Activated naive CD4-positive, alpha-beta T cell (primary cell): ENCODE measurements at regions not wholly inside any gene's neighbourhood (a gene's known extent, or its start where the extent isn't known, plus 50 kb on each side); places are given as distances from the start of the nearest gene placed in this dataset.

Source experiments
- DNase-seq, 4 experiments: peaks; one replicate each; lab custom pipeline; 2025; lab: John Stamatoyannopoulos, UW

DNA sequence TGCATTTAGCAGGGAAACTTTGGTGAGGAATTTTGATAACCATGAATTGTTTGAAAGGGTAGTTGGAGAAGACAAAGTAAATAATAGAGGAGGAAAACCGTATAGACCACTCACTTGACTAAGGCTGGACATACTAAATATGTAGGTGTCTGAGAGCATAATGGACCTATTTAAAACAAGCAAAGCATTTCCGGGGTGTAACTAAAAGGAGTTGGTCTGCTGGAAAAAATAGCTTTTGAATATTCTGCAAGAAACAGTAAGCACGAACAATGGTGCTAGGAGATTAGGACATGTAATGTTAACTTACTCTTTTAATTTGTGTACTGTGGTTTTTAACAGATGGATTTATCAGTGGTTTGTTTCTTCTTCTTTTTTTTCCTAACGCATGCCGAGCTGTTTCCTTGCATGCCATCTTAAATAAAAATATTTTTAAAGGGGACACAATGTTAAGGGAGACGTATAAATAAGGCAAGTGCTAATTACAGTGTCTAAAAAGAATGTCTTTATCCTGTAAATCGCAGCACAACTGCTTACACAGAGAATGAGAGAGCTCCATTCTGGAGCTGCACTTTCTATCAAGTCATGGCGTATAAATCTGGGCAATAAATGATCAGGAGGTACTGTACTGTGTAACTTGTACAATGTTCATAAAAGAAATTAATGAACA, 492.1 kb downstream of the LMO4 start:
- no peak for DNase-seq

DNA sequence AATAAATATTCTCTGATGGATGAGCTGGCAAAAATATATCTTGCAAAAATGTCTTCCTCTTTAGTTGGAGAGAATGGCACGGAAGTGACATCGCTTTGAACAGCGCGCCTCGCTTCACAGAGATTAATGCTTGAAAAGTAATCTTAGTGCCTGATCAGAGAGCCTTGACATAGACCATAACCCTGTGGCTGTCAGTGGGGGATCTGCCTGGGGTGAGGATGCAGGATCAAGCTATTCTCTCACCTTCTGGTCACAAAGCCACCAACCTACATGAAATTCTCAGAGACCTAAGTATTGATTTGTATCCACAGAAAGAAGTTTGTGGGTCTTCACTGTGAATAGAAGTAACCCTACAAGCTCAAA, 492.6 kb downstream of the LMO4 start:
- no peak for DNase-seq

DNA sequence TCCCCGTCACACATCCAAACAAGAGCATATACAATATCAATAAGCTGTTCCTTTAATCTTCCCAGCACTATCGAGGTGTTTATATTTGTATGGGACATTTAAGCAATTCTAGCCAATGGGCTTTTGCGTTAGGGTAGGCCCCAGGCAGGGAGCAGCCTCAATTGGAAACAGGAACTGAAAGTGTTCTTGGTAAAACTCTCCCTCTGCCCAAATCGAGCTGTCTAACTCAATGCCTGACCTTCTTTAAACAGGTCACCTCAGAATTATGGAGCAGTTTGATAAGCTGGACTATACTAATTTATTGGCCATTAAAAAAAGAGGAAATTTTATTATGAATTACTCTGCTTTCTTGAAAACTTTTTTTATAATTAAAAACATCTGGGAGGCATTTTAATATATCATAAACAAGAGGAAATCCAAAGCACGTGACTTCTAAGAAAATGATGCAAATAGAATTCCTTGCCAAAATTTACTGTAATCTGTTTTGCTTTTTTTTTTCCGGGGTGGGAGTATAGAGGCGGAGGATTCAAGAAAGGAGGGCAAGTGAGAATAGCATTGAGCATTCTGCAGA, 498.1 kb downstream of the LMO4 start:
- no peak for DNase-seq

DNA sequence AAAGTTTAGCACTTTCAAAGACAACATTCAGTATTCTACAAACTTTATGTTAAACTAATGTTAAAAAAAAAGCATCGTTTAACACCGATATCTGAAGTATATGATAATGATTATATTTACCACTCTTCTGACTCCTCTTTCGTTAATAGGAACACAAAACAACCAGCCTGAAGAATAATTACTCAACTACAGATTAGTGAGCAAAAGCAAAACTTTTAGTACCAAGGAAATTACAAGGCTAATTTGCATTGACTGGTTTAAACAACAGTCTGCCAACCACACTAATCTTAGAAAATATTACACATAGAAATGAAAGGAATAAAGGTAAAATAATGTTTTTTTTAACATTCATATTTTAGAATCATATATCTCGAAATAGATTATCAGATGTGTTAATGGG, 500.7 kb downstream of the LMO4 start:
- DNase-seq, result no peak

DNA sequence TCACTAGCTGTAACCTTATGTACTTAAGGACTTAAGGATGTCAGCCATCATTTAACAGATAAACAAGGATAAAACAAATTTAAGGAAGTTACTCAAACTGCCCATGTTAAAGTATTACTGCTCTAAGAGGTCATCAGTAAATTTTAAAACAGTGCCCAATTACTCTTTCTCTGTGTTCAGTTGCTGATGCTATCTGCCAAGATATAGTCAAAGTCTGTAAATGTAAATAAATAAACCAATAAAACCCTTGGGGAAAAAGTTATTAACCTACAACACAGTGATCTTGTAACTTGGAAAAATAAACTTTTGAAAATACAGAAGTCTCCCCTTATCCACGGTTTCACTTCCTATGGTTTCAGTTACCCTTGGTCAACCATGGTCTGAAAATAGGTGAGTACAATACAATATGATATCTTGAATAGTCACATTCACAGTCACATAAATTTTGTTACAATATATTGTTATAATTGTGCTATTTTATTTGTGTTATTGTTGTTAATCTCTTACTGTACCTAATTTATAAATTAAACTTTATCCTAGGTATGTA, 501.8 kb downstream of the LMO4 start:
- no peak for DNase-seq

DNA sequence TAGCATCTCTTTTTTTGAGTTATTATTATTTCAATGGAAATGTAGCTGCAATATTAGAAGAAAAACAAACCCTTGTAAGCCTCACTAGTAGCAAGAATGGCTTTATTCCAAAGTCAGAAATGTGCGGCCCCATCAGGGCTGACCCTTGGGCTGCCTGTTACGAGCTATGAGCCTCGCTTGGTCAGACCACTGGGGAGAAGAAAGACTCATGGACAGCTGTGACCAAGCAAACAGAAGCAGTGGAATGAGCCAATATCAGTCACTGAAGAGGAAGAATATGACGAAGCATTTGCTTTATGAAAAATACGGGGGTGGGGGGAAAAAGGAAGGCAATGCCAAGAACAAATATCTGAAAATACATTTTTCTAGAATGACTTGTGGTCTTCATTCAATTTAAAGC, 504.5 kb downstream of the LMO4 start:
- DNase-seq, result no peak

DNA sequence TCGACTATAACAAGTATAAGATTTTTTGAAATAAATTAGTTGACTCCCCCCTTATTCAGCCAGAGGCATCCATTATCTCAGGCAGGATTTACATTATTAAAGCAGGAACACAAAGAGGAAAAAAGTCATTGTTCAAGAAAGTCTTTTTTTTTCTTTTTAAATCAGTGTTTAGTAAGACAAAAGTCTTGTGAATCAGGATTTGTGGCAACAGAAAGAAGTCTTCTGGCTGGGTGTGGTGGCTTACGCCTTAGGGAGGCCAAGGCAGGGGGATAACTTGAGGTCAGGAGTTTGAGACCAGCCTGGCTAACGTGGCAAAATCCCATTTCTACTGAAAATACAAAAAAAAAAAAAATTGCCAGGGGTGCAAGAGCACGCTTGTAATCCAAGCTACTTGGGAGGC, 505.5 kb downstream of the LMO4 start:
- DNase-seq, result no peak

DNA sequence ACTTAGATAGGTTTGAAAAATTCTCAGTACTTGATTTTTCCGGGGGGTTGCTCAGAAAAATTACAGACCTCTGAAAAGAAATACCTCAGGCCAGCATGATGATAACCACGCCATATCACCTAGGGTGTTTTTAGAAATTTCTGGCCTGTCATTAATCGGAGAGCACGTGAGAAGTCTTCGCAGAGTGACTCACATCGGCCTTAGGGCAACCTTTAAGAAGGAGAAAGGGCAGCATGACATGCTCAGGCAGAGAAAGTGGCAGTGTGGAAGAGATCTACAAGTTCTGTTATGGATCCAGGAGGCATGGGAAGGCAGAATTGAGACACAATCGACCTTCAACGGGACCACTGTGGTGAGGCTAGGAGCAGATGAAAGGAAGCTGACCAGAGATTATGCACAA, 506.3 kb downstream of the LMO4 start:
- DNase-seq, result no peak

DNA sequence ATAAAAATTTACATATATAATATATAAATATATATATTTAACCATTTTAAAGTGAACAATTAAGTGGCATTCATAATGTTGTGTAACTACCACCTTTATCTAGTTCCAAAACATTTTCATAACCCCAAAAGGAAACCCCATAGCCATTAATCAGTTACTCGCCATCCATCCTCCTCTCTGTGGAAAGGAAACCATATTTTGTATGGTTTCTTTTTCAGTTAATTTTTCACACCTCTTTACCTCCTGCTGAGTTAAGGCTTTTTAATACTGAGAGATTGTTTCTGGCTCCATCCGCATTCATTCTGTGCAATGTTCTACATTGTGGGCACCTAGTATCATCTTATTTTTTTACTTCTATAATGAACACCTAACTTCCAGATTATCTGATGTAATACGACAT, 512.1 kb downstream of the LMO4 start:
- DNase-seq, result no peak

DNA sequence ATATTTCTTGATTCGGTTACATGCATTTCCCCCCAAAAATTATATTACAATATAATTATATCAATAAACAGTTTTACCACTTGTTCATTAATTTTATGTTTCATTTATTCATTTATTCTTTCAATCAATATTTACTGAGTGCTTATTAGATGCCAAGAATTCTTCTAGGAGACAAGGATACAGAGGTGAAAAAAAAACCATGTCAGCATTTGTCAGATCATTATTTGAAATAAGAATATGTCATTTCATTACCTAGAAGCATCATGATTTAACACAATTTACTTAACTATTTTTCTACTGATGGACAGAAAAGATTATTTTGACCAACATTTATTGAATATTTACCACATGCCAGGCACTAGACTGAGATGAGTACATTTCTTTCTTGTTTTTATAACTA, 512.7 kb downstream of the LMO4 start:
- DNase-seq, result no peak

DNA sequence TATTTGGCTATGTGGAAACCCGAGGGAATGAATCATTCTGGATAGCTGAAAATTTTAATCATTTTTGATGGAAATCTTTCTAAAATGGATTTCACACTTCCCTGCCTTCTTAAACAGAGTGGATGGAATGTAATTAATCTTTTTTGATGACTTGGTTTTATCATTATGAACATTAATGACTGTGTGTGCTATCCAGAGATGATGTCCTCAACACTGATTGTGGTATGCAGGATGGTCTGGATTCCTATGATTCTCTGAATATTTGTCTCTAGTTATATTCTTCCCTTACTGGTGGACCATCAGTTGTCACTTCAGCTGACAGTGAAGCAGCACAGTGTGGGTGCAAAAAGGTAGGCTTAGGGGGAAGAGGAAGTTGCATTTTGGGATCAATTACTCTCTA, 513.5 kb downstream of the LMO4 start:
- no peak for DNase-seq

DNA sequence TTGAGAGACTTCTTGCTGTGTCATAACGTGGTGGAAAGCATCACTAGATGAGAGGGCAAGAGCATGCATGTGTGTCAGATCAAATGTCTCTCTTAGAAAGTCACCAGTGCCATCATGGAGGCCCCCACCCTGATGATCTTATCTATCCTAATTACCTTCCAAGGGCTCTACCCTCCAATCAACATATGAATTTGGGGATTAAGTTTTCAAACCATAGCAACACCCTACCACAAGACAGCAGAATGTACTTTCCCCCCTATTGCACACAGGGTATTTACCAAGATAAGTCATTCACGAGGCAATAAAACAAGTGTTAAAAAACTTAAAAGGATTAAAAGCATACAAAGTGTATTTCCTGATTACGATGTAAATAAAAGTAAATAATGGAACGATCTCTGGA, 515.6 kb downstream of the LMO4 start:
- DNase-seq, result no peak

DNA sequence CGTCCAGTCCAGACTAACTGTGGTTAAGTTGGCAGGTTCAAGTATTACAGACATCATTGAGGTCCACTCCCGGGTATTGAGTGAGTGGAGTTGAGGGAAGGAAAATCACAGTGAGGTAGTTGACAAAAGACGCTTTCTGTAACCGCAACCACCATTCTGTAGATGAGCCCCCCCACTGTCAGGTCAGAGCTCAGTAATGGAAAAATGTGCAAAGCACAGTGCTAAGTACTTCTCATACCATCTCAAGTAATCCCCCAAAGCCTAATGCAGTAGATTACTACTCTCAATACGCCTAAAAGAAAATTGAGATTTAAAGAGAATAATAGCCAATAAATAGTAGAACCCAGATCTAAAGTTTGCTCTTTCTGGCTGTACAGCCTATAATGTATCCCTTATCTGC, 522.8 kb downstream of the LMO4 start:
- no peak for DNase-seq

DNA sequence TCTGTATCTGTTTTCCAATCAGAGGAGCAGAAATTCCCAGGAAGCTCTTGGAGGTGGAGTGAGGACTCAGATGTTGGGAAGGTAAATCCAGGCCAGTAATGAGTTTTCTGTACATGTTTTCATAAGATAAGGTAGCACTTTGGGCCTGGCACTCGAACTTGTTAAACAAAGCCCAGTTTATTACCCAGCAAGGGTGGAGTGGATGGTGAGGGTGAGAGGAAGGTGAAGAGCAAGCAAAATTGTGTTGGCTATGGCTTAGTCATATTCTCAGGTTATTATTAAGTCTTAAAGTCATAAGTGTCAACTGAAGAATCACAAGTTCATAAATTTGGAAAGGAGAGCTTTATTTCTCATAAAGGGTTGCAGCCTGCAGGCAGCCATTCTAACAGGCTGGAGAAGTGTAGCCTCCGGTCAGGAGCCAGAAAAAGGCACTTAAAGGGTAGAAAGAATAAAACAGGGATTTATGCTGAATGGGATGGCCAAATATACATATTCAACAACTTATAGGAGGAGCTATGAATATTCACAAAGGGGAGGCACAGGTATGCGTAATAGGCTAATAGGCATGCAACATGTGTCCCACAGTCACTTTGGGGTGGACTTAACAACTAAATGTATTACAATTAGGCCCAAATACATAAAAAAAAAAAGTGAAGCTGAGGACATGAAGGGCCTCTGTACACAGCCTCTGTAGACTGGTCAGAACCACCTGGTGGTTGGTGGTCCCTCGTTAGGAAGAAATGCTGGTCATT, 523.9 kb downstream of the LMO4 start:
- DNase-seq, result no peak

DNA sequence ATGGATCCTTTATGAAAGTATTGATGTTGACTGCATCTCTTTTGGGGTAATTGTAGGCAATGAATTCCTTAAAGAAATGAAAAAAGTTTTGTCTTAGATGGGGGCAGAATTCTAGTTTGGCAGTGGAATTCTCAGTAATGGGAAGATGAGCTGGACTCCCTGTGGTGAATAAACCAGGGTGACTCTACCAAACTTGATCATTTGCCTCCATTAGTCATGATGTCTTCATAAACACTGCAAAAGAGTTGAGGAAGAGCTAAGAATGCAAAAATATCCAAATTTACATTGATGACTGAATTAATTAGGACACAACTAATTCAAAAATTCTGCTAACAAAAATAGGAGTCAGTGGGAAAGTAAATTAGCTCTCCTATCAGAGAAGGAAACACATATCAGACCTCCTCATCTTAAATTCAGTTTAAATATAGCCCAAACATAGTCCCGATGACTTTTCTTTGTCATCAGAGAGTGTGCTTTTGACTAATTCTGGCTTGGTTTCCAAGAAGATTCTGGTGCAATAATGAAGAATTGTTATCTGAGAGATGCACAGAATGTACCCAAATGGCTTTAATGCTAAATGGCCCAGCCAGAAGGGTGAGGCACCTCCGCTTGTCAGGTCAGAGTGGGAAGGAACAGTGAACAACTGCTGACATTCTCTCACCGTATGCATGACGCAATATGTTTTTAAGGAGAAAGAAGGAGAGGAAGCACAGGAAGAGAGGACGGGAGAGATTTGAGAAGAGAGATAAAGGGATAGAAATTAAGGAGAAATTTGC, 525.1 kb downstream of the LMO4 start:
- no peak for DNase-seq

DNA sequence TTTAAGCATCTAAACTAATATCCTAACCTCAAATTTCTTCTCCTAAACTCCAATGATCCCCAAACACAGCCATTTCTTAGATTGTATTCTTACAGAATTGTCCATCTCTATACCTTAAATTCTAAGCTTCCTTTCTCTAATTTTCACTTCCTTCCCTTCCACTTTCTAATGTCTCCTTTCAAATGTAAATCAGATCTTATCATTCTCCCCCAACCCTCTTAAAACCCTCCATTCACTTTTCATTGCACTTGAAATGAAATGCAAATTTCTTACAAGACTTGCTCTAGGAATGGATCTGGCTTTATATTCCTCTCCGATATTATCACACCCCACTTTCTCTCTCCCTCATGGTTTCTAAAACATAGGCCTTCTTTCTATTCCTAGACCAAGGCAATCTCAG, 534.6 kb downstream of the LMO4 start:
- no peak for DNase-seq

DNA sequence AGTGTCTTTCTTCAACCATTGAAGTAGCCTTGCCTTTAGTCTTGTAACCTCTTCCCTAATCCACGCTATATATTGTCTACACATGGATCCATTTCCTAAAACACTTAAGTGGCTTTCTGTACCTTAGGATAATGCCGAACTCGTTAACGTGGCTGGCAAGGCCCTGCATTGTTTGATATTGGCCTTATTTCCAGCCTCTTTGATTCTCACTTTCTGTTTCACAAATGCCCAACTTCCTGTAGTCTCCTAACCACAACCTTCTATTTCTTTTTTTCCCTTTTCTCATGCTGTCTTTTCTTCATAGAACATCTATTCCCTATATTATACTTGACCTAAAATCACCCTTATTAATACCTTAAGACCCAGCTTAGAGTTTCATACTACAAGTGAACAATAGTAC, 536.0 kb downstream of the LMO4 start:
- no peak for DNase-seq

DNA sequence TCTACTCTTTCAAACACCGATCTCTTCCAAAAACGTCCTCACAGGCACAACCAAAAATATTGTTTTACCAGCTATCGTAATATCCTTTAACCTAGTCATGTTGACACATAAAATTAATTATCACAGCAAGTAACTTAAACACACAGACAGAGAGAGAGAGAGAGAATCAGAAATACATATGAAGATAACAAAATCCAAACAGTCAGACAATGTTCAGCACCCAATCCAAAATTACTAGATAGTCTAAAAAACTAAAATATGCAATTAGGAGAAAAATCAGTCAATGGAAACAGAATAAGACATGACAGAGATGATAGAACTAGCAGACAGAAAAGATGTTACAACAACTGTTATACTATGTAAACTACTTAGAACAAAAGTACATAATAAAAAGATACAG, 537.7 kb downstream of the LMO4 start:
- no peak for DNase-seq

DNA sequence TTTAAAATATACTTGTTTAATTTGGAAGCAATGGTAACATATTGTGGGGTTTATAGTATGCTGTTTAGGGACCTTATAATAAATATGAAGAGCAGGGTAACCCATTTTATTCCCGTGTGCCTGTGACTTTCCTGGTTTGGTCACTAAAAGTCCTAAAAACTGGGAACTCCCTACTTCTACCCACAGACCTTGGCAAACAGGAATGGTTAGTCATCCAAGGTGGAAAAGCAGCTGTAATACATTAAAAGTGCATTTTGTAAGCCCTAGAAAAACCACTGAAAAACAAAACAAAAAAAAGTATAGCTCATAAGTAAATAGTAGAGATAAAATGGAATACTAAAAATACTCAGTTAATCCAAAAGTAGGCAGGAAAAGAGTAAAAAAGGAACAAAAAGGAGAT, 538.9 kb downstream of the LMO4 start:
- DNase-seq, result no peak

DNA sequence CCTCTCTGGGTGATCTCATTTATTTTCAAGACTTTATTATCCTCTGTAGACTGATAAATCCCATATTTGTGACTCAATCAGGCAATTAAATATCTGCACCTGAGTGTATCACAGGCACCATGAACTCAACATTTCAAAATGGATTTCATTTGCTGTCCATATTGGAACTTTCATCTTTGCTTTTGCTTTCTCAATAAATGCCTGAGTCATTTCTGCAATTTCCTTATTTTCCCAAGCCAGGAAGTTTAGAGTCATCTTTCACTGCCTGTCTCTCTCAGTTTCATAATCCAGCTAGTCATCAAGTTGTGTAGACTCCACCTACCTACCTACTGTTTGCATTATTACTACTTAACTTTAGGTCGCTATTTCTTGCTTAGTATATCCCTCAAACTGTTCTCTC, 540.9 kb downstream of the LMO4 start:
- no peak for DNase-seq

DNA sequence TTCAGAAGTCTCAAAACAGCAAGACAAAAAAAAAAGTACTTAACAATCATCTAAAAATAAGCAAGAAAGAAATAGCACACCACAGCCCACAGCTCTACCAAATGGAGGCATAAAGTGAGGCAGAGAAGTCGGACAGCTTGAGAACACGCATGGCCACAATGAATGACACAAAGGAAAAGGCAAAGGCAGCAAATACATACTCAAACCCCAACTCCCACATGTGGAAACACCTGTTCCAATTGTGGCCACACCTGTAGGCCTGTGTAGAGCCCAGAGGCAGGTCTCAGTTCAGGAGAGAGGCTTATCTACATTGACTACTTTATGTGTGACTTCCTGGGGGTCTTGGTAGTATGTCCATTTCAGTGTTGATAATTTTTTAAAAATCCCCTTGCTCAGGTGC, 543.5 kb downstream of the LMO4 start:
- DNase-seq, result no peak

DNA sequence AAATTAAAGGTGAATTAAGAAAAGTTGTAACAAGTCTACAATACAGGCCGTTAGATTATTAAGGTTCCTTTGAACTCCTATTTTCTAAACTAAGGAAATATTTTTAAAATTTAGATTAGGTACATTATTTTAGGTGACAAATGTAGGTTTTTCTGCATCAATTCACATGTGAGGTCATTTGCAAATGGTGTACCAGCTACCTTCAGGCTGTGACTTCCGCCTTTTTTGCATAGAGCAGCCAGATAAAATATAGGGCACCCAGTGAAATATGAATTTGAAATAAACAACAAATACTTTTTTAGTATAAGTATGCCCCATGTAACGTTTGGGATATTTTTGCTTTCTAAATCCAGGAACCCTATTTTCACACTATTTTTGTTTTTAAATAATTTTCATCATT, 544.0 kb downstream of the LMO4 start:
- DNase-seq, result no peak

DNA sequence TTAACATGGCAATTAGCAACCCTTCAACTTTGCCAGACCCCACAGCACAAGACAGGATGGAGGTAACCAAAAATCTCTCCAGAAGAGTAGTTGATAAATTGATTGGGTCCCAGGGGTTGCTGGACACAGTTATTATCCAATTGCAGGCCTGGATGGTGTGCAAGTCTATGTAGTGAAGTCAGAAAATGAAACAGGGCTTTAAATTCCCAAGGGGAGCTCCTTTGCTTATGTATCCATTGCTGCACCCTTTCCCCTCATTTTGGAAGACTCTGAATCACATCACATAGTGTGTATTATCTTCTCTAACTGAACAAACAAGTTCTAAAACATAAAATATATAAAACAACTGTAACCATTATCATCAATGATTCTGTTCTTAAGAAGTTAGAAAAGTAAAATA, 550.2 kb downstream of the LMO4 start:
- DNase-seq, result no peak
